HG03575 (cell line): ENCODE measurements at regions not wholly inside any gene's neighbourhood (a gene's known extent, or its start where the extent isn't known, plus 50 kb on each side); places are given as distances from the start of the nearest gene placed in this dataset.

Experiments
- ATAC-seq: cut with Tn5 transposase; IDR thresholded peaks from one replicate; pipeline ENCODE4 v1.9.1; 2021; ENCODE audit not compliant: unreplicated experiment, insufficient number of reproducible peaks, low FRiP score; ENCODE audit errors: extremely low read depth

- no peak for ATAC-seq
Measured at GRCh38 chr10:105973902-105974301, 1190.6 kb downstream of the SORCS1 start.

GRCh38 chr10:105973360-105973759 is 1191.1 kb downstream of the SORCS1 start:
- ATAC-seq = no peak

GRCh38 chr10:105971460-105971859 is 1193.0 kb downstream of the SORCS1 start:
- no peak for ATAC-seq

- ATAC-seq = no peak
Measured at GRCh38 chr10:105969884-105970377, 1194.6 kb downstream of the SORCS1 start.

GRCh38 chr10:105968666-105969065 is 1195.8 kb downstream of the SORCS1 start:
- ATAC-seq = no peak

- no peak for ATAC-seq
Measured at GRCh38 chr10:105967256-105967655, 1197.2 kb downstream of the SORCS1 start.

GRCh38 chr10:105965141-105965540 is 1199.4 kb downstream of the SORCS1 start:
- no peak for ATAC-seq

- ATAC-seq = no peak
Measured at GRCh38 chr10:105964009-105964408, 1200.5 kb downstream of the SORCS1 start.

GRCh38 chr10:105963334-105963884 is 1201.1 kb downstream of the SORCS1 start:
- no peak for ATAC-seq

- no peak for ATAC-seq
Measured at GRCh38 chr10:105956550-105956949, 1208.0 kb downstream of the SORCS1 start.

- no peak for ATAC-seq
Measured at GRCh38 chr10:105953861-105954260, 1210.6 kb downstream of the SORCS1 start.

- no peak for ATAC-seq
Measured at GRCh38 chr10:105953056-105953455, 1211.5 kb downstream of the SORCS1 start.

GRCh38 chr10:105952153-105952552 is 1212.4 kb downstream of the SORCS1 start:
- peak; percentile 93 for ATAC-seq

- no peak for ATAC-seq
Measured at GRCh38 chr10:105950410-105950809, 1214.1 kb downstream of the SORCS1 start.

GRCh38 chr10:105949721-105950120 is 1214.8 kb downstream of the SORCS1 start:
- ATAC-seq = no peak

- ATAC-seq = no peak
Measured at GRCh38 chr10:105925045-105925785, 1239.3 kb downstream of the SORCS1 start.

GRCh38 chr10:105921348-105921747 is 1243.2 kb downstream of the SORCS1 start:
- no peak for ATAC-seq

- no peak for ATAC-seq
Measured at GRCh38 chr10:105914432-105914831, 1250.1 kb downstream of the SORCS1 start.

- no peak for ATAC-seq
Measured at GRCh38 chr10:105908701-105909100, 1255.8 kb downstream of the SORCS1 start.

GRCh38 chr10:105885495-105885894 is 1244.4 kb downstream of the SORCS3 start:
- no peak for ATAC-seq

- ATAC-seq = no peak
Measured at GRCh38 chr10:105879401-105879800, 1238.3 kb downstream of the SORCS3 start.
